ENCODE measurements at regions not wholly inside any gene's neighbourhood (a gene's known extent, or its start where the extent isn't known, plus 50 kb on each side); places are given as distances from the start of the nearest gene placed in this dataset.

DNA sequence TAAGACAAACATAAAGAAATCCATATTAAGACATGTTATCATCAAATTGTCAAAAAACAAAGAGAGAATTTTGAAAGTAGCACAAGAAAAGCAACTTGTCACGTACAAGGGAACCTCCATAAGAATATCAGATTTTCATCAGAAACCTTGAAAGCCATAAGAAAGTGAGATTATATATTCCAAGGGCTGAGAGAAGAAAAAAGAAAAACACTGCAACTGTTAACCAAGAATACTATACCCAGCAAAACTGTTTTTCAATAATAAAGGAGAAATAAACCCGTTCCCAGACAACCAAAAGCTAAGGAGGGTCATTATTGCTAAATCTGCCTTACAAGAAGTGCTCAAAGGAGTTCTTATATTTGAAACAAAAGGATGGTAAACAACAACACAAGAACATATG lies 94.7 kb upstream of the TSPAN8 start:
- TF ChIP-seq POLR2A (IDR thresholded peaks at IDR 0.05) (no peak), POLR2AphosphoS5 (IDR thresholded peaks at IDR 0.05) (no peak), EP300 (IDR thresholded peaks at IDR 0.05) (no peak)
- TF ChIP-seq, protein P1, sequence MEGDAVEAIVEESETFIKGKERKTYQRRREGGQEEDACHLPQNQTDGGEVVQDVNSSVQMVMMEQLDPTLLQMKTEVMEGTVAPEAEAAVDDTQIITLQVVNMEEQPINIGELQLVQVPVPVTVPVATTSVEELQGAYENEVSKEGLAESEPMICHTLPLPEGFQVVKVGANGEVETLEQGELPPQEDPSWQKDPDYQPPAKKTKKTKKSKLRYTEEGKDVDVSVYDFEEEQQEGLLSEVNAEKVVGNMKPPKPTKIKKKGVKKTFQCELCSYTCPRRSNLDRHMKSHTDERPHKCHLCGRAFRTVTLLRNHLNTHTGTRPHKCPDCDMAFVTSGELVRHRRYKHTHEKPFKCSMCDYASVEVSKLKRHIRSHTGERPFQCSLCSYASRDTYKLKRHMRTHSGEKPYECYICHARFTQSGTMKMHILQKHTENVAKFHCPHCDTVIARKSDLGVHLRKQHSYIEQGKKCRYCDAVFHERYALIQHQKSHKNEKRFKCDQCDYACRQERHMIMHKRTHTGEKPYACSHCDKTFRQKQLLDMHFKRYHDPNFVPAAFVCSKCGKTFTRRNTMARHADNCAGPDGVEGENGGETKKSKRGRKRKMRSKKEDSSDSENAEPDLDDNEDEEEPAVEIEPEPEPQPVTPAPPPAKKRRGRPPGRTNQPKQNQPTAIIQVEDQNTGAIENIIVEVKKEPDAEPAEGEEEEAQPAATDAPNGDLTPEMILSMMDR (IDR thresholded peaks at IDR 0.05) = no peak
